HG03571 (cell line): ENCODE measurements at regions not wholly inside any gene's neighbourhood (a gene's known extent, or its start where the extent isn't known, plus 50 kb on each side); places are given as distances from the start of the nearest gene placed in this dataset.

Experiments
- ATAC-seq: cut with Tn5 transposase; IDR thresholded peaks from one replicate; pipeline ENCODE4 v1.9.1; 2021; ENCODE audit not compliant: unreplicated experiment

DNA sequence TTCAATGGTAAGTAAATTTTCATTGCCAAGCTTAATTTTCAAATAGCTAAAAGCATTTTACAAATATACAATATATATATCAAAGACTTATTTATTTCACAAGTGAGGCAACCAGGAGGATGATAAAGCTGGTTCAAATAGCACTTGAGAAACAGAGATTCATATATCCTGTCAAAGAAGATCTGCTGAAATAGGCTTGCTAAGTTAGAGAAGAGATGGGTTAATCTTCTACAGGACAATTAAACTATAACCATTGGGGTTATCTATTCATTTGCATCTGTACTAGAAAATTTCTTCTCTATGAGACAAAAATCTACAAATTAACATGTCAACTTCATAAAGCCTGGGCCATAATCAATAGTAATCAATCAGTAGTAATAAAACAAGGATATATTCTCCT, 637.7 kb upstream of the UBE2E2 start:
- no peak for ATAC-seq

DNA sequence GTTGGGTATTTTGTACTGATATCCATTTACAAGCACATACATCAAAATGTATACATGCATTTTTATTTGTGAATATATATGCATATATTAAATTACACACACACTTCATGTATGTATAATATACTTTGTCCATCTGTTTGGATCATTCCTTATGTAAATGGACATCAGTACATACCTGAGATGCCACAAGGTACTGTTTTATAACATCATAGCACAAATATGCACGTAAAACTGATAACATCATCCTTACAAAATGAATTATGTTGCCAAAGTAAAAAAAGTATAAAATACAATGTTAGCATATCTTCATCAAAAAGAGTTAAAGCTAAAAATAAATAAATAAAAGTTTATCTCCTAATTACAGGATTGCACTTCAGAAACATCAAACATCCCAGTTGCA, 634.8 kb upstream of the UBE2E2 start:
- no peak for ATAC-seq

DNA sequence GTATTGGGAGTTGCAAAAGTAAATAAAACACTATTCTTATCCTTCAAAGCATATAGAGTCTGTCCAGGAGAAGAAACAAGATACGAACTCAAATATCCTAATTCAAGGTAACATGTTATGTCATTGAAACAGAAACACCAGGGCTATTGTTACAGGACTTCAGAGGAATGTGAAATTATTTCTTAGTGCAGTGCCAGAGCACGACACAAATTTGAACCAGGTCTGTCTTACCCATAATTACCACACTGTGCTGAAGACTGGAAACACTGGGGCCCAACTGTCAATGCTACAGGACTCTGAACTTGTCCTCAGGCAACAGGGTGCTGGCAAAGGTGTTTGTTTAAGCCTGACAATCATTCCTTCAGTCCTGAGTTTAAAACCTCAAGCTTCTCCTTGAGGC, 633.6 kb upstream of the UBE2E2 start:
- no peak for ATAC-seq

DNA sequence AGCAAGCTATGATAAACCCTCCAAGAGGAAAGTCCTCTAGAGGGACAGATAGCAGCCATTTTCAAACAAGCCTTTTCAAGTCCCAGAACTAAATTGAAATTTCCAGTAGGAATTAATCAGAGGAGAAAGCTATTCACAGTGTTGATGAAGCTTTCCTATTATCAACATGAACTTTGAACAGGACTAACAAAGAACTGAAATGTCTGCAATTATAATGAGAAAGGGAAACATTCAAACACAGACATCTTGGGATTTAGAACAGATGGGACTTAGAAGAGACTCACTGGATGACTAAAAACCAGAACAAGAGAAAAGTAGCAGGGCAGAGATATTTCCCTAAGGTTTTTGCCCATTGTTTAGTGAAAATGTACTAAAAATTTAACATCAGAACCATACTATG, 622.1 kb upstream of the UBE2E2 start:
- ATAC-seq, result no peak

DNA sequence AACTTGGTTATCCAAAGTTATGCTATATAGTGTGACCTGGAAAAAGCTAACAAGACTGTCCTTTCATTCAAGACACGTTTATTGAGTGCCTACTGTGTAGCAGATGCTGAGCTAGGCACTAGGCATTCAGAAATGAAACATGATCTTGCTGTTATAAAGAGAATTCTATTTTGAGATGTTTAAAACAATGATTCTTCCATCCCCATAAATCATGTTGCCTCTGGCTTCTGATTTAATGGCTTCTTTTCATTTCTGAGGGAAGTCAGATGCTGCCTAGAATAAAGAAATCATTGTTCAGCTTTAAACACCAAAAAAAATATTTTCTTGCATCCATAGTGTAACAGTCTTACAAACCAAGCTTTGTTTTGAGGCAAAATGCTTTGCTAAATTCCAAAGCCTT, 620.9 kb upstream of the UBE2E2 start:
- ATAC-seq, result no peak

DNA sequence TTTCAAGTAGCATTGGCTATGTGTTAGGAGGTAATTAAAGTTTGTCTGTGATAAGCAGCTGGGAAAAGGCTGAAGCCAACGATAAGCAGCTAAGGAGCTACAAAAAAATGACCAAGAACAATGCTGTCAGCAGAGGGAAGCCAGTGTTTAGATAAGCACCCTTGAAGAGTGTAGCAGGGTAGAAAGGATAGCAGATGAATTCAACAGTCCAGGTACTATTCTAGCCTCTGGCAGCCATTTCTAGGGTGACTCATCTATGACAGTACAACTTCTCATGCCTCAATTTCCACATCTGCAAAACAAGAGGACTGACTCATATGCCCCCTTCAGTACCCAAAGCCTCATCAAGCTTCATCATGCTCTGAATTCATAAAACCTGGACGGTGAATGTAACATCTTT, 617.6 kb upstream of the UBE2E2 start:
- ATAC-seq, result no peak

DNA sequence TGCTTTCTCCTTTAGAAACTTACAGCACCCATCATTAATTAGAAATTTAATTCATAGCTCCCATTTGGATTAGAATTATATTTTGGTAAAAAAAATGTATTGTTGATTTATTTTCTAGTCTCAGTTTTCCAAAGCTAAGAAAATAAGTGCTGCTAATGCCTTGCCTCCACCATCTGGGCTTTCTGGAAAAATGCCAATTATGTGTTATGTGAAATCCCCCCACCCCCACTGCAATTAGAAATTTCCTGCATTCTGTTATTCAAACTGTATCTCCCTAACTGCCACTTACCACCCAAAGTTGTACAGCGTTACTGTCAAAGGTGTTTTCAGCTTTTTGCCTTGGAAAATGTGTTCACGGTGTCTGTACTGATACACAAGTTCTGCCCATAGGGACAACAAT, 617.2 kb upstream of the UBE2E2 start:
- ATAC-seq, result no peak

DNA sequence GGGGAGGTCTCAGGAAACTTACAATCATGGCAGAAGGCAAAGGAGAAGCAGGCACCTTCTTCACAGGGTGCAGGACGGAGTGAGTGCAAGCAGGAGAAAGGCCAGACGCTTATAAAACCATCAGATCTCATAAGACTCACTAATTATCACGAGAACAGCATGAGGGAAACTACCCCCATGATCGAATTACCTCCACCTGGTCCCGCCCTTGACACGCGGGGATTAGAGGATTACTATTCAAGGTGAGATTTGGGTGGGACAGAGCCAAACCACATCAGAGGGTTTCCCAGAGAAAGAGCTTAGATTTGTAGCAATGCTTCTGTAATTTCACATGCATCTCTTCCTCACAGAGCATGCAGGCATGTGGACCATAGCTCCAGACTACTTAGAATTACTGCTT, 615.7 kb upstream of the UBE2E2 start:
- no peak for ATAC-seq

DNA sequence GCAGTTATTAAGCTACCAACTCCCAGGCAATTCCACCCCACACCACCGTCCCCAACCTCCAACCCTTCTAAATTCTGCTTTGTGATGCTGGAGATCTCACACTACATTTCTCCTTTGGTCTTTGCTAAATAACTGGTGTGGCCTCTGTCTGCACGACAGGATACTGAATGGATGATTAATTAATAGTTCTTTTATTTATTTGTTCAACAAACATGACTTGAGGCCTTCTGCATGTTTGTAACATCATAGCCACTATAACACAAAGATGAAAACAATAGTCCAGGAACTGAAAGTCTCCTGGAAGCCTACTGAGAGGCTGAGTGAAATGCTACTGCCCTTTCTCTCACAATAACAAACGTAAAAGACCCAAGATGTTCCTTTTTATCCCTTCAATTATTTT, 609.5 kb upstream of the UBE2E2 start:
- no peak for ATAC-seq

DNA sequence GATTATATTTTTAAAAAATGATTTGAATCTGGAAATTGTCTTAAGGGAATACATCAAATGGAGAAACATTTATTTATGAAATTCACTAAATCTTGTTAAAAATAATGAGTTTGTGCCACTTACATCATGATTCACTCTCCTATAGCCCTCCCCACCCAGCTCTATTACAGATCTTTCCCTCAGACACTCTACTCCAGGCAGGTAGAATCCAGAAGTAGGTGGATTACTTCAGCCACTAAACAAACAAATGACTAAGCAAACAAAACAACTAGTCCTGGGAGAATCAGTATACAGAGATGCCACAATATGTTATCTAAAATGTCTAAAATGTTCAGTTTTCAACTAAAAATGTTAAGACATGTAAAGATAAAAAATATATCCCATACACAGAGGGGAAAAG, 608.1 kb upstream of the UBE2E2 start:
- ATAC-seq, result no peak

DNA sequence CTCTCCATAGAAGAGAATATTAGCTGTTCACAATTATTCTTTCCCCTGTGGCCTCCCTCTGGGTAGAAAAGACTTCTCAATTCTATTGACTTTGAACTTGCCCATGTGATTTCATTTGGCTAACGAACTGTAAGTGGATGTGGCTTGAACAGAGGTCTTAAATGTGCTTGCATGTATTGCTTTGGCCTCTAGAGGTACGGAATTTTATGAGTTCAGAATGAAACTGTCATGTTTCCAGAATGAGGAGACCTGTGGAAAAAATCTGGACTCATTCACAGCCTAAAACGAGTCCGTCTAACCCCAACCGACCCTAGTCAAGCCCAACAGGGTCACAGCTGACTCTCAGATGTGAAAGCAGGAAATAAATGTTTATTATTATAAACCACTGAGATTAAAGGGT, 596.7 kb upstream of the UBE2E2 start:
- ATAC-seq, result no peak

DNA sequence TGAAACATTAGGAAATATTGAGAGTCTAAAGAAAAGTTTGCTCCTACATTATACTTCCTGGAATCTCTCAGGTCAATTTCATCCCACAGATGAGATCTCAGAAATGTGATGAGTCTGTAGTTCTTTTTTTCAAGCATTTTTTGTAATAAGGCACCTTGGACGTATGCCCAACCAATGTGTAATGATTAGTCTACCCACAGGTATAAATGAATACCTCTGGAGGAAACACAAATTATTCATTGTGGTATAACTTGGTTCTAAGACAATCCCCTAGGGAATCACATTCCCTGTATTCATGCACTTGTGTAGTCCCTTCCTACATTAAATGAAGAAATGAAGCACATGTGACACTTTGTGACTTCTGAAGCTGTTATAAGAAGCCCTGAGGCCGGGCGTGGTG, 596.2 kb upstream of the UBE2E2 start:
- ATAC-seq, result no peak

DNA sequence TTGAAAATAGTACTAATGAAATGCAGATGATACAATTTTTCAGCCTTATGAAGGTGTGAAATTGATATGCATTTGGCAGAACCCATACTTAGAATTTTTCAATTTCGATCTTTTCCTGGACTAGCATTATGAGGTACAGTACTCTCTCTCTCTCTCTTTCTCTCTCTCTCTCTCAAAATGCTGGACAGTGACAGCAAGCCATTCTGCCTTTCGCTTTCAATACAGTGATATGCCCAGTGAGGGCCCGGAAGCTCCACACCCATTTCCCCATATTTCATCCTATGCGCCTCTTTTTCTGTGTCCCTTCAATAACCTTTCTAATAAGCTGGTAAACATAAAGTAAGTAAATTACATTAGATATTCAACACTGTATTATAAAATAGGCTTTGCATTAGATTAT, 595.0 kb upstream of the UBE2E2 start:
- no peak for ATAC-seq

DNA sequence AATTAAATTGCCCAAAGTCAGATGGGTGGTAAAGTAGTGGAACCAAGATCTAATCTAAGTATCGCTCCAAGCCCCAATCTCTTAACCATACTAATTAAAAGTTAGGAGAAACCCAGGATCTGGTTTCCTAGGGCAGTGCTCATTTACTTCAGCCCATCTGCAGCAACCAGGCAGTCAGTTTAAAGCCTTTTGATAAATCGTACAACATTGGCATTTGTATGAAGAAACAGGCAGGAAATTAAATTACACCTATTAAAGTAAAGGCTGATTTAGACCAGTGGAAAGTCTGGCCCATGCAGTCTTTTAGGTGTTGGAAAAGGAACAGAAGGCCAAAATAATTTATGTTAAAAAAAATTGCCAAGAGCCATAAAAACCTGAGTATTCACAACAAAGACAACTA, 594.4 kb upstream of the UBE2E2 start:
- no peak for ATAC-seq

DNA sequence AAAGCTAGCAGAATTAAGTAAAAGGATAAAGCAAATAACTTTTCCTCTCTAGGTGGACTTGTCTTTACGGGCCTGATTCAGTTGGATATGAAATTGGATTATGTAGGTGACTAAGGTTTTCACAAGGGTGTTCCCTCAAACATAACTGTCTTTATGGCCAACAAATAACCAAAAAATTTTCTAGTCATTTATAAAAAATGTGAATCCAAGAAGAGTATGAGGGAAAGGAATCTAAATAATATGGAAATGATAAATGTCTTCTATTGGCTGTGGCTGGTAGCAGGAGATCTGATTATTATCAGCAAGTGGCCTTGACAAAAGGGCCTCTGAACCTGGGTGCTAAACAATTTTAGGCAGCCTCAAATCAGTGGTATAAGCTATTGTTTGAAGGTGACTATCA, 594.0 kb upstream of the UBE2E2 start:
- no peak for ATAC-seq

DNA sequence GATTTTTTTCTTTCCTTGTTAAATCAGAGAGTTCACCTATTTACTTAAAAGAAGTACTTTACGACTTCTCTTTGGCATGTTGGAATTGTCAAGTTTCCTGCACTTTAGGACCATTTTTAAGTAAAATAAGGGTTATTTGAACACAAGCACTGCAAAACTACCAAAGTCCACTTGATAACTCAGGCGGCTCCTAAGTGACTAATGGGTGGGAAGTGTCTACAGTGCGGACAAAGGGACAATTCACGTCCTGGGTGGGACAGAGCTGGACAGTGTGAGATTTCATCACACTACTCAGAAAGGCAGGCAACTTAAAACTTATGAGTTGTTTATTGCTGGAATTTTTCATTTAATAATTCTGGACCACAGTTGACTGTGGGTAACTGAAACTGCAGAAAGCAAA, 590.2 kb upstream of the UBE2E2 start:
- ATAC-seq, result no peak

DNA sequence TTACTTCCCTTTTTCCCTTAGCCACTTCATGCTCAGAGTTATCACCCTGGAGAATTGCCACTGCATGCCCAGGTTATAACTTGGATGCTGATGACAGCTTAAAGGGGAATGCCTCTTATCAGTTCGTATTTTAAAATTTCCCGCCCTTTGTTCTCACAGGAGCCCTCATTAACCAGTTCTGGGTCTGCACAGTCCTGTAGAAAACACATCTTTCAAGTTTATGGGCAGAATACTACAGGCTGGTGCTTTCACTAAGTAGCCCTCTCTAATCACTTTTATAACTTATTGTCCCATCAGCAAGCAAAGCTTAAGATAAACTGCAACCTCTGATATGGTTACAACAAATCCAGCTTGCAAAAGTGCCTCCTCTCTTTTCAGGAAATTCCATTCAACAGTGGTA, 587.3 kb upstream of the UBE2E2 start:
- ATAC-seq, result no peak

DNA sequence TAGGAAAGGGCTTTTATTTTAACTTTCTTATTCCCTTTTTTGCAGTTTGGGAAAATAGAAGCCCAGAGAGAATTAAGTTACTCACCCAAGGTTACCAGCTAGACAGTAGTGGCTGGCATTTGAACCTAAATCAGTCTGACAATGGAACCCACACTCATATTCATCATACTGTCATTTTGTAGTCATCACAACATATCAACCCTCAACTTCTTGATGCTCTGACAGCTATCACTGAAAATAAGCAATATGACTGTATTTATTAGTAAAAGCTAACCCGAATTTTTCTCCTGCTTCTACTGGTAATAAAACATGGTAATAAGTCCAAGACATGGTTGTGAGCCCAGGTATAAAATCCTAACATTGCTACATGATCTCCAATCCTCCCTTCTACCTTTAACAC, 585.8 kb upstream of the UBE2E2 start:
- ATAC-seq, result no peak

DNA sequence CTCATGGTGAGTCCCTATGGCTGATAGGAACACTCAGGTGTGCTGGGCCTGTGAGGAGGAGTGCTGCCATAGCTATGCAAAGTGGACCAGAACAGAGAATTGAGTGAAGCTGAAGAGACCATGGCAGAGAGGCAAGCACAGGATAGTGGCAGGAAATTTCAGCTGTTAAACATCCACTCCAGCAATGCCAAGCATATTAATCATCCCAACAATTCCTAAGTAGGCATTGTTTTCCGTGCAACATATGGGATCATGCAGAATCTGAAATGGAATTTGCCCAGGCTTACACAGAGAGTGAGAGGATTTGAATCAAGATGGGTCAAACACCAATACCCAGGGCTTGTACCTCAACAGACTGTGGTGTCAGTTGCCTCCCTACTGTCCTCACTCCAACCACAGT, 582.6 kb upstream of the UBE2E2 start:
- ATAC-seq, result no peak

DNA sequence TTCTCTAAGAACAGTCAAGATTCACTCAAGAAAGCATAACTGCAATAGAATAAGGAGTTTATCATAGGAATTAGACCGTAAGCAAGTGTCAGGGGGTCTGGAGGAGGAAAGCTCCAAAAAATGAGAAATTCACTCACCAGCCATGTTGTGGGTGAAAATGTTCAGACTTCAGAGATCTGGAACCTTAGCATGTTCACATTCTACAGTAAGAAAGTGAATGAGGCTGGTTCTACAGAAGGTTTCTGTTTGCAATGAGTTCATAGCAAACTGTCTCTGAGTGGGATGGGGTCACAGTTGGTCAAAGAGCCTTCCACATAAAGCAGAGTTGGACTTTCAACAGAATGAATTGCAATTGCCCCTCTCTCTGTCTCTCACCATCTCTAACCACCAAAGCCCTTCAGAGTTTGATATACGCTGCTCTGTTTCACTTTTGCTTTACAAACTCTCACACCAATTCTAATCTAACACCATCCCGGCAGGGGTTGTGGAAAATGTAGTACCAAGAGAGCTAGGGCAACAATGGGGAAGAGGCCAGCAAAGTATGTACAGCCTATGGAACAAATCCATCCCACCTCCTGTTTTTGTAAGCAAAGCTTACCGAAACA, 581.8 kb upstream of the UBE2E2 start:
- ATAC-seq, result no peak

DNA sequence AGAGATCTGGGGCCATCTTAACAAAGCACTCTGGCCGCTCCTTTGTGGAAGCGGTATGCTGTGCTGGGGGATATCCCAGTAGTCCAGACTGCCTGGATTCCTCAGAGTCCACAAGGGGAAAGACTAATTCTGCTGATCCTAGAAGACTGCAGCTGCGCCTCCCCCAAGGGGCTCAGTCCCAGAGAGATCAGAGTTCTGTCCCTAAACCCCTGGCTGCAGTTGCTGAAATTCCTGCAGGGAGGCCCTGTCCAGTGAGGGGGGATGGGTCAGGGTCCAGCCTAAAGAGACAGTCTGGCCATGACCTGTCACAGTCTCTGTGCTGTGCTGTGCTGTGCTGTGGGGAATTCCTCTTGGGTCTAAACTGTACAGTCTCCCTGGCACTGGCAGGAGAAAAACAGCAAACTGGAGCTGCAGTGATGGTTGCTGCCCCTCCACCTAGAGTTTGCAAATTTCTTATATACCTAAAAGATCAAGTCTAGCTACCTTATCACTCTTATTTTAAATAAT, 575.1 kb upstream of the UBE2E2 start:
- ATAC-seq, result no peak

DNA sequence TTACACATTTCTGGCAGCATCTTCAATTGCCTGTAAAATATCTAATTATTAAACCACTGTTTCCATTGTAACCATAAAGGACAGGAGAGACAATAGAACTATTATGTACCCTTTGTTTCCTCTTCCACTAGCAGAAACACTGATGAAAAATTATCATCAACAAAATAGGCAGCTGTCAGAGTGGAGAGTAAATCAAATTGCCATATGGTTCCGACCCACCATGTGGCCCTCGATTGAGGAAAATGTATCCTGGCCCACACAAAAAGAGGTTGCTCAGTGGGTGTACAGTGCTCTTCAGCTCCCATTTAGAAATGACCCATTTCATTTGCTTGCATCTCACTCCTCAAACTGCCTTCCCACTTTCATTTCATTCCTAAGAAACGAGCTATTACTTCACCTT, 570.6 kb upstream of the UBE2E2 start:
- no peak for ATAC-seq

DNA sequence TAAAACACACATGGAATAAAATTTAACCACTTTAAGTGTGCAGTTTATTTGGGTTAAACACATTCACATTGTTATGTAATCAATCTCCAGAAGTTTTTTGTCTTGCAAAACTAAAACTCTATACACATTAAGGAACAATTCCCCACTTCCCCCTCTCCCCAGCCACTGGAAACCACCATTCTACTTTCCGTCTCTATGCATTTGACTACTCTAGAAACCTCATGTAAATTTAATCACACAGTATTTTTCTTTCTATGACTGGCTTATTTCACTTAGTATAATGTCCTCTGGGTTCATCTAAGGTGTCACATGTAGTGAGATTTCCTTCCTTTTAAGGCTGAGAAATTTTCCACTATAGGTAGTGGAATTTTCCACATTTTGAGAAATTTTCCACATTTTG, 568.7 kb upstream of the UBE2E2 start:
- no peak for ATAC-seq
